ENCODE measurements at regions not wholly inside any gene's neighbourhood (a gene's known extent, or its start where the extent isn't known, plus 50 kb on each side); places are given as distances from the start of the nearest gene placed in this dataset.

DNA sequence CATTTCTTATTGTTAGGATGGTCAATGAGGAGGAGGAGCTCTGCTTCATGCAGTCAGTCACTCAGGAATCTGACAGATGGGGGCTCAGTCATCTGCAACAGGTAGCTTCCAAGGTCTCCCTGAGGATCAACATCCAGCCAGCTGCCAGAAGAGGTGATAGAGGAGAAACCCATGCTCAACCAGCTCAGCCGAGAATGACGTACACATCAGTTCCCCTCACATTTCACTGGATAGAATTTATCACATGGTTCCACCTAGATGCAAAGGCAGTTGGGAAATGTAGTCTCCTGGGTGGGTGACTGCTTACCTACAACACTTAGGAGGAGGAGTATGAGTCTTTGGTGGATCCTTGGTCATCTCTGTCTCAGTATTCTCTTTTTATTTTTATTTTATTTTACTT lies 144.5 kb downstream of the CEBPB start:
- H2AFZ ChIP-seq (ENCODE audit: low read depth, low read length) = peak overlapping the region; percentile 93

DNA sequence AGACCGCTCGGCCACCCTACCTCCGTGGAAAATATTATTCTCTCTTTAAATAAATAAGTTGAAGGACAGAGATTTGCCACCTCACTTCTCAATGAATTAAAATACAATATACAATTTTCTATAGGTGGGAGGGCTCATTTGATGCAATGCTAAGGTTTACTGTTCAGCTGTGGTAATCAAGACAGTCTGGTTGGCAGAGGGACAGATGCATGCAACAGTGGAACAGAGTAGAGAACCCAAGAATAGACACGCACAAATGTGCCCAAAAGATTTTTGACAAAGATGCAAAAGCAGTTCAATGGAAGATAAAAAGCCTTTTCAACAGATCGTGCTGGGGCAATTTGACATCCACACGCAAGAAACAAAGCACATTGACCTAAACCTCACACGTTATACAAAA lies 145.2 kb downstream of the CEBPB start:
- Histone ChIP-seq H3K36me3 (replicated peaks; ENCODE audit: low read depth, low read length) (no peaks in the 10 kb centered on the region), H3K4me1 (ENCODE audit: low read length) (peaks cover 21% of the 10 kb centered on the region), H3K27ac (ENCODE audit: low read length) (no peak overlapping the region), H3K9ac (ENCODE audit: low read length) (no peak overlapping the region), H2AFZ (ENCODE audit: low read depth, low read length) (no peak overlapping the region), H3K4me2 (ENCODE audit: low read length) (no peak overlapping the region), H3K79me2 (ENCODE audit: low read length) (no peaks in the 10 kb centered on the region), H3K4me3 (ENCODE audit: low read length) (no peak overlapping the region), H3K27me3 (ENCODE audit: low read depth, low read length) (peaks cover 37% of the 10 kb centered on the region), H3K9me3 (ENCODE audit: insufficient read depth, low read length) (no peaks in the 10 kb centered on the region), H4K20me1 (ENCODE audit: insufficient read depth, low read length) (no peaks in the 10 kb centered on the region)
- TF ChIP-seq EZH2phosphoT487 (IDR thresholded peaks at IDR 0.05; ENCODE audit: low read depth) = no peak
- TF ChIP-seq, protein P1, sequence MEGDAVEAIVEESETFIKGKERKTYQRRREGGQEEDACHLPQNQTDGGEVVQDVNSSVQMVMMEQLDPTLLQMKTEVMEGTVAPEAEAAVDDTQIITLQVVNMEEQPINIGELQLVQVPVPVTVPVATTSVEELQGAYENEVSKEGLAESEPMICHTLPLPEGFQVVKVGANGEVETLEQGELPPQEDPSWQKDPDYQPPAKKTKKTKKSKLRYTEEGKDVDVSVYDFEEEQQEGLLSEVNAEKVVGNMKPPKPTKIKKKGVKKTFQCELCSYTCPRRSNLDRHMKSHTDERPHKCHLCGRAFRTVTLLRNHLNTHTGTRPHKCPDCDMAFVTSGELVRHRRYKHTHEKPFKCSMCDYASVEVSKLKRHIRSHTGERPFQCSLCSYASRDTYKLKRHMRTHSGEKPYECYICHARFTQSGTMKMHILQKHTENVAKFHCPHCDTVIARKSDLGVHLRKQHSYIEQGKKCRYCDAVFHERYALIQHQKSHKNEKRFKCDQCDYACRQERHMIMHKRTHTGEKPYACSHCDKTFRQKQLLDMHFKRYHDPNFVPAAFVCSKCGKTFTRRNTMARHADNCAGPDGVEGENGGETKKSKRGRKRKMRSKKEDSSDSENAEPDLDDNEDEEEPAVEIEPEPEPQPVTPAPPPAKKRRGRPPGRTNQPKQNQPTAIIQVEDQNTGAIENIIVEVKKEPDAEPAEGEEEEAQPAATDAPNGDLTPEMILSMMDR (IDR thresholded peaks at IDR 0.05; ENCODE audit: low read depth, low read length) = no peak

More for the DNA sequence above, 144.5 kb downstream of the CEBPB start:
- Histone ChIP-seq H3K79me2 (ENCODE audit: low read length) (no peaks in the 10 kb centered on the region), H3K9ac (ENCODE audit: low read length) (0 out of 2 replicates have a peak overlapping the region, but pooled peaks have one; percentile 16), H3K4me3 (ENCODE audit: low read length) (peak overlapping the region; percentile 68), H3K4me2 (ENCODE audit: low read length) (peak overlapping the region; percentile 71), H3K36me3 (replicated peaks; ENCODE audit: low read depth, low read length) (no peaks in the 10 kb centered on the region), H4K20me1 (ENCODE audit: insufficient read depth, low read length) (no peaks in the 10 kb centered on the region), H3K9me3 (ENCODE audit: insufficient read depth, low read length) (no peaks in the 10 kb centered on the region), H3K27me3 (ENCODE audit: low read depth, low read length) (peaks cover 37% of the 10 kb centered on the region), H3K4me1 (ENCODE audit: low read length) (peaks cover 21% of the 10 kb centered on the region), H3K27ac (ENCODE audit: low read length) (no peak overlapping the region)
- TF ChIP-seq, protein P1 (IDR thresholded peaks at IDR 0.05; ENCODE audit: low read depth, low read length) = no peak
- TF ChIP-seq EZH2phosphoT487 (IDR thresholded peaks at IDR 0.05; ENCODE audit: low read depth) = no peak

DNA sequence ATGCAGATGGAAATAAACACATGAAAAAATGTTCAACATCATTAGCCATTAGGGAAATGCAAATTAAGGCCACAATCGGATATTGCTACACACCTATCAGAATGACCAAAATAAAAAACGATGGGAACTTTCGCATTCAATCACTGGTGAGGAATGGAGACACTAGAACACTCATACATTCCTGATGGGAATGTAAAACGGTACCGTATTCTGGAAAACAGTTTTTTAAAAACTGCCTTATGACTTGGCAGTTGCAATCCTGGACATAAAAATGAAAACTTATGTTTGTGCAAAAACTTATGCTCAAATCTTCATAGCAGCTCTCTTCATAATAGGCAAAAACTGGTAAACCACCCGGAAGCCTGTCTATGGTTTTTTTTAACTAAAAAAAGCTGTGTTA lies 146.0 kb downstream of the CEBPB start:
- Histone ChIP-seq H3K4me3 (ENCODE audit: low read length) (no peak overlapping the region), H3K4me2 (ENCODE audit: low read length) (no peak overlapping the region), H2AFZ (ENCODE audit: low read depth, low read length) (no peak overlapping the region), H3K27ac (ENCODE audit: low read length) (no peak overlapping the region), H3K9ac (ENCODE audit: low read length) (no peak overlapping the region), H3K27me3 (ENCODE audit: low read depth, low read length) (peaks cover 37% of the 10 kb centered on the region), H3K9me3 (ENCODE audit: insufficient read depth, low read length) (no peaks in the 10 kb centered on the region), H3K36me3 (replicated peaks; ENCODE audit: low read depth, low read length) (no peaks in the 10 kb centered on the region), H3K4me1 (ENCODE audit: low read length) (peaks cover 21% of the 10 kb centered on the region), H3K79me2 (ENCODE audit: low read length) (no peaks in the 10 kb centered on the region), H4K20me1 (ENCODE audit: insufficient read depth, low read length) (no peaks in the 10 kb centered on the region)
- TF ChIP-seq EZH2phosphoT487 (IDR thresholded peaks at IDR 0.05; ENCODE audit: low read depth) = no peak
- TF ChIP-seq, protein P1 (IDR thresholded peaks at IDR 0.05; ENCODE audit: low read depth, low read length) = no peak

DNA sequence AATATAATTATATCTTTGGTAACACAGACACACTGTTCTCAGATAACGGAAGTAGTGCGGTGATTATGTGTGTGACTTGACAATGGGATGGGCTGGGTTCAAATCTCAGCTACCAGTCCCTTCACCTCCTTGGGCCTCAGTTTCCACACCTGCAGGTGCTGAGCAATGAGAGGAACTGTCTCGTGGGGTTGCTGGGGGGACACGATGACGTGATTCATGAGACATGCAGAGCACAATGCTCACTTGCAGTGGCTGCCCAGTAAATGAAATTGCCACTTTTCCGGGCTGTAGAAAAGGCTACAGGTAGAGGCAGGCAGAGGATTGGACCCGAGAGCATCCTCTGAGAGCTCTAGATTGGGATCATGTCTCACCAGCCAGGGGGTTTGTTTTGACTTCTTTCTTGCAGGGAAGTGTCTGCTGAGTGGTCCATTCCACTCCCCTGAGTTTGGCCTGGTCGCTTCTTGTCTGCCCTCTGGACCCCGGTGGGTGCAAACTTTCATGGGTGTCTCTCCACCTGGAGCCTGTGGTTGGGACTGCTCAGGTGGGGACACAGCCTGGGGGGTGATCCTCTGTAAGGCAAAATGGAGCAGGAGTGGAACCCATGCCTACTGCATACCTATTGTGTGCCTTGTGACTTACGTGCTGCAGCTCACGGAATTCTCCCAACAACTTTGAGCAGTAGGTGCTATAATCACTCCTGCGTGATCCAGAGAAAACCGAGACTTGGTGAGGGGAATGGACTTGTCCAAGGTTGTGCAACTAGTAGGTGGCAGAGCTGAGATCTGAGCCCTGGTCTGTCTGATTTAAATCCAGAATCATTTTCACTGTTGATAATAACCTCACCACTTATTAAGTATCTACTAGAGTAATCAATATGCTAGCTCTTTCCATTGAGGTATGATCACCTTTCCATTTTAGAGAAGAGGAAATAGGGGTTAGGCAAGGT lies 147.2 kb downstream of the CEBPB start:
- Histone ChIP-seq H3K27ac (ENCODE audit: low read length) (no peak overlapping the region), H3K4me2 (ENCODE audit: low read length) (no peak overlapping the region)

More for the DNA sequence above, 147.2 kb downstream of the CEBPB start:
- peaks cover 35% of the 10 kb centered on the region for H3K27me3 ChIP-seq (ENCODE audit: low read depth, low read length)
- no peak for TF ChIP-seq EZH2phosphoT487 (IDR thresholded peaks at IDR 0.05; ENCODE audit: low read depth)
- TF ChIP-seq, protein P1 (IDR thresholded peaks at IDR 0.05; ENCODE audit: low read depth, low read length) = no peak
- no peaks in the 10 kb centered on the region for H3K79me2 ChIP-seq (ENCODE audit: low read length)
- no peaks in the 10 kb centered on the region for H4K20me1 ChIP-seq (ENCODE audit: insufficient read depth, low read length)
- H3K4me3 ChIP-seq (ENCODE audit: low read length) = no peak overlapping the region
- no peaks in the 10 kb centered on the region for H3K36me3 ChIP-seq (replicated peaks; ENCODE audit: low read depth, low read length)
- H3K4me1 ChIP-seq (ENCODE audit: low read length) = peaks cover 29% of the 10 kb centered on the region
- H3K9me3 ChIP-seq (ENCODE audit: insufficient read depth, low read length) = no peaks in the 10 kb centered on the region
- H3K9ac ChIP-seq (ENCODE audit: low read length) = no peak overlapping the region
- no peak overlapping the region for H2AFZ ChIP-seq (ENCODE audit: low read depth, low read length)
